H9 (cell line): ENCODE measurements at regions not wholly inside any gene's neighbourhood (a gene's known extent, or its start where the extent isn't known, plus 50 kb on each side); places are given as distances from the start of the nearest gene placed in this dataset.
"Not testable (repeated sequence)": the region's sequence is repeated elsewhere in the genome, so short reads cannot be mapped to it uniquely, and the experiment has no call there.

ENCODE experiments used
- DNase-seq: peaks from one replicate; pipeline ENCODE4 v3.0.0-alpha.2; 2017
- H2AFZ ChIP-seq: one replicate; pipeline ENCODE4 v1.6.1; 2013; ENCODE audit warnings: mild to moderate bottlenecking, low read length, control low read depth, moderate library complexity
- H2AK5ac ChIP-seq: 2 replicates; pipeline ENCODE4 v1.6.1; 2013; ENCODE audit warnings: low read length, control low read depth, mixed read lengths; ENCODE audit not compliant: insufficient read length
- H2BK120ac ChIP-seq: one replicate; pipeline ENCODE4 v1.6.1; 2013; ENCODE audit warnings: low read depth, mild to moderate bottlenecking, low read length, control low read depth, inconsistent platforms; ENCODE audit not compliant: poor library complexity, severe bottlenecking
- H2BK12ac ChIP-seq: 2 replicates; pipeline ENCODE4 v1.6.1; 2013; ENCODE audit warnings: low read length, control low read depth, mixed read lengths, low read depth; ENCODE audit not compliant: insufficient read length
- H2BK15ac ChIP-seq: 2 replicates; pipeline ENCODE4 v1.6.1; 2013; ENCODE audit warnings: low read depth, low read length, control low read depth
- H2BK20ac ChIP-seq: one replicate; pipeline ENCODE4 v1.6.1; 2013; ENCODE audit warnings: low read depth, mild to moderate bottlenecking, low read length, control low read depth, inconsistent platforms; ENCODE audit not compliant: poor library complexity, severe bottlenecking
- H2BK5ac ChIP-seq: 2 replicates; pipeline ENCODE4 v1.6.1; 2013; ENCODE audit warnings: low read length, control low read depth, mixed read lengths; ENCODE audit not compliant: insufficient read length
- H3K14ac ChIP-seq: 2 replicates; pipeline ENCODE4 v1.6.1; 2013; ENCODE audit warnings: low read length, control low read depth; ENCODE audit not compliant: insufficient read depth
- H3K18ac ChIP-seq: 2 replicates; pipeline ENCODE4 v1.6.1; 2013; ENCODE audit warnings: low read depth, mild to moderate bottlenecking, mixed read lengths, low read length, control low read depth; ENCODE audit not compliant: insufficient read length
- H3K23ac ChIP-seq: 2 replicates; pipeline ENCODE4 v1.6.1; 2013; ENCODE audit warnings: low read length, control low read depth, mixed read lengths, low read depth; ENCODE audit not compliant: insufficient read length
- H3K23me2 ChIP-seq: 2 replicates; pipeline ENCODE4 v1.6.1; 2013; ENCODE audit warnings: low read depth, mild to moderate bottlenecking, mixed read lengths, low read length, control low read depth; ENCODE audit not compliant: insufficient read length, poor library complexity, severe bottlenecking
- H3K27ac ChIP-seq: 2 replicates; pipeline ENCODE4 v1.5.1; 2013; ENCODE audit warnings: low read length, control low read depth, mixed read lengths, low read depth; ENCODE audit not compliant: insufficient read length
- H3K27me3 ChIP-seq: 2 replicates; pipeline ENCODE4 v1.6.1; 2013; ENCODE audit warnings: low read length, control low read depth, inconsistent platforms; ENCODE audit not compliant: insufficient read depth
- H3K4ac ChIP-seq: 2 replicates; pipeline ENCODE4 v1.6.1; 2013; ENCODE audit warnings: low read depth, mild to moderate bottlenecking, control low read depth, inconsistent platforms, low read length, moderate library complexity
- H3K4me1 ChIP-seq: 2 replicates; pipeline ENCODE4 v1.6.1; 2013; ENCODE audit warnings: low read length, control low read depth, inconsistent platforms; ENCODE audit not compliant: insufficient read depth
- H3K4me2 ChIP-seq: 2 replicates; pipeline ENCODE4 v1.6.1; 2013; ENCODE audit warnings: low read length, control low read depth, mixed read lengths; ENCODE audit not compliant: insufficient read length, insufficient read depth
- H3K56ac ChIP-seq: 2 replicates; pipeline ENCODE4 v1.6.1; 2013; ENCODE audit warnings: low read depth, mild to moderate bottlenecking, mixed read lengths, low read length, control low read depth; ENCODE audit not compliant: insufficient read length
- H3K79me1 ChIP-seq: 2 replicates; pipeline ENCODE4 v1.6.1; 2013; ENCODE audit warnings: low read depth, mild to moderate bottlenecking, moderate library complexity, low read length, control low read depth, inconsistent platforms; ENCODE audit not compliant: insufficient read depth, poor library complexity, severe bottlenecking
- H3K79me2 ChIP-seq: 2 replicates; pipeline ENCODE4 v1.6.1; 2013; ENCODE audit warnings: low read length, control low read depth, inconsistent platforms; ENCODE audit not compliant: insufficient read depth
- H3K9ac ChIP-seq: 2 replicates; pipeline ENCODE4 v1.6.1; 2013; ENCODE audit warnings: low read length, control low read depth, mixed read lengths; ENCODE audit not compliant: insufficient read length; ENCODE audit errors: extremely low read depth
- H3K9me3 ChIP-seq: one replicate; pipeline ENCODE4 v1.6.1; 2013; ENCODE audit warnings: low read depth, low read length, inconsistent platforms; ENCODE audit not compliant: control insufficient read depth
- H3T11ph ChIP-seq: one replicate; pipeline ENCODE4 v1.6.1; 2013; ENCODE audit warnings: mild to moderate bottlenecking, low read length, control low read depth, inconsistent platforms
- H4K20me1 ChIP-seq: one replicate; pipeline ENCODE4 v1.6.1; 2013; ENCODE audit not compliant: control insufficient read depth, insufficient read length, insufficient read depth
- H4K5ac ChIP-seq: 2 replicates; pipeline ENCODE4 v1.6.1; 2013; ENCODE audit warnings: low read depth, mild to moderate bottlenecking, mixed read lengths, low read length, control low read depth; ENCODE audit not compliant: insufficient read length
- H4K8ac ChIP-seq: replicated peaks from 2 replicates; pipeline ENCODE4 v1.6.1; 2013; ENCODE audit warnings: low read length, control low read depth, mixed read lengths, low read depth; ENCODE audit not compliant: insufficient read length
- H4K91ac ChIP-seq: 2 replicates; pipeline ENCODE4 v1.6.1; 2013; ENCODE audit warnings: low read depth, mild to moderate bottlenecking, moderate library complexity, mixed read lengths, low read length, control low read depth; ENCODE audit not compliant: insufficient read length
- H3K27ac Mint-ChIP-seq, 3 experiments: 2 replicates in 2 of 3; 3 replicates in 1 of 3; pipeline ENCODE4 v1.8.0; 2020 to 2021; ENCODE audit warnings: mixed read lengths in 3 of 3, mild to moderate bottlenecking in 1 of 3, moderate library complexity in 1 of 3
- H3K27me3 Mint-ChIP-seq: 2 replicates; pipeline ENCODE4 v1.8.0; 2021; ENCODE audit warnings: low read depth, mild to moderate bottlenecking, moderate library complexity, mixed read lengths
- H3K36me3 Mint-ChIP-seq, 3 experiments: 2 replicates in 2 of 3; 3 replicates in 1 of 3; pipeline ENCODE4 v1.8.0; 2020 to 2021; ENCODE audit warnings: low read depth in 3 of 3, mixed read lengths in 3 of 3; ENCODE audit not compliant: insufficient read depth in 1 of 3
- H3K4me1 Mint-ChIP-seq, 2 experiments: 2 replicates each; pipeline ENCODE4 v1.8.0; 2020; ENCODE audit warnings: mixed read lengths in 2 of 2
- H3K4me3 Mint-ChIP-seq, 2 experiments: 2 replicates in 1 of 2; 3 replicates in 1 of 2; pipeline ENCODE4 v1.8.0; 2020 to 2021; ENCODE audit warnings: mild to moderate bottlenecking in 2 of 2, mixed read lengths in 2 of 2, moderate library complexity in 1 of 2
- H3K9me3 Mint-ChIP-seq, 2 experiments: 2 replicates in 1 of 2; 3 replicates in 1 of 2; pipeline ENCODE4 v1.8.0; 2020; ENCODE audit warnings: mild to moderate bottlenecking in 2 of 2, mixed read lengths in 2 of 2, moderate library complexity in 1 of 2
- WGBS: extraction: QIAGEN DNeasy Blood & Tissue Kit; methylation state at CpG from one replicate; pipeline ENCODE4 v1.1.7; 2013; ENCODE audit warnings: missing lambda C conversion rate, low lambda C conversion rate, mixed read lengths; ENCODE audit not compliant: insufficient read length; ENCODE audit errors: extremely low coverage; 5-methylcytosine and 5-hydroxymethylcytosine counted together

GRCh38 chr11:101245081-101245480 is 115.5 kb upstream of the PGR start:
- not testable (repeated sequence) for H2AK5ac ChIP-seq, H3K27me3 Mint-ChIP-seq, H2BK15ac ChIP-seq, H4K91ac ChIP-seq, DNase-seq, H3K4me3 Mint-ChIP-seq, H3K27ac ChIP-seq, H4K5ac ChIP-seq, H2AFZ ChIP-seq, H2BK20ac ChIP-seq, H4K20me1 ChIP-seq, H3K9ac ChIP-seq, H2BK120ac ChIP-seq, H3K4me2 ChIP-seq, H3T11ph ChIP-seq, H3K23me2 ChIP-seq, H3K23ac ChIP-seq, H3K56ac ChIP-seq, H3K18ac ChIP-seq, H3K4ac ChIP-seq, H2BK5ac ChIP-seq, H3K27me3 ChIP-seq, H4K8ac ChIP-seq, H3K4me1 ChIP-seq, H3K79me1 ChIP-seq, H2BK12ac ChIP-seq, H3K79me2 ChIP-seq, H3K9me3 ChIP-seq, H3K4me1 Mint-ChIP-seq, H3K14ac ChIP-seq
- H3K27ac Mint-ChIP-seq = peak overlapping the region in 1 of 3 experiments; percentile 26; a peak in 3 of 7 replicates
- H3K36me3 Mint-ChIP-seq = peaks cover 3 to 16% (median 3%) of the 10 kb centered on the region in 3 experiments; a peak in 6 of 7 replicates
- peaks cover 11 to 17% of the 10 kb centered on the region in 2 experiments for H3K9me3 Mint-ChIP-seq
- WGBS = no CpG with 5 or more reads among the region's 8 CpGs
